Caco-2 (cell line): ENCODE measurements at regions not wholly inside any gene's neighbourhood (a gene's known extent, or its start where the extent isn't known, plus 50 kb on each side); places are given as distances from the start of the nearest gene placed in this dataset.

Experiments used
- BruUV-seq: library from RNA; stranded (reverse); fragments of 400-500 nt; replicated peaks from 2 replicates; lab custom pipeline; 2021; lab: Mats Ljungman, UMichigan
- CTCF ChIA-PET: fragments of 300-600 bp; sonication (Branson Sonifier 250); formaldehyde crosslinking; loops from one replicate; lab custom pipeline; 2022; ENCODE audit warnings: antibody characterized with exemption; lab: Charles Lee
- POLR2A ChIA-PET: fragments of 300-600 bp; sonication (Branson Sonifier 250); formaldehyde crosslinking; loops from one replicate; lab custom pipeline; 2022; ENCODE audit warnings: antibody characterized with exemption; lab: Charles Lee
- DNase-seq, 2 experiments: peaks; one replicate each; pipeline versions ENCODE4 v3.0.0 to v3.0.0-alpha.2; 2020 to 2022
- H3K27me3 ChIP-seq: replicated peaks from 2 replicates; pipeline ENCODE4 v1.6.0; 2011; ENCODE audit warnings: low read length; ENCODE audit not compliant: control insufficient read depth, insufficient read depth
- H3K36me3 ChIP-seq: 2 replicates; pipeline ENCODE4 v1.5.1; 2011; ENCODE audit warnings: low read length; ENCODE audit not compliant: control insufficient read depth, insufficient read depth
- H3K4me1 ChIP-seq: fragments of 250-450 bp; sonication (Bioruptor Pico); 2 replicates; pipeline ENCODE4 v1.5.1; 2020; ENCODE audit warnings: mild to moderate bottlenecking
- H3K4me3 ChIP-seq: 2 replicates; pipeline ENCODE4 v1.5.1; 2011; ENCODE audit warnings: low read depth, mild to moderate bottlenecking, control low read depth, low read length
- H3K9me3 ChIP-seq: fragments of 250-450 bp; sonication (Bioruptor Pico); 2 replicates; pipeline ENCODE4 v1.5.1; 2020; ENCODE audit warnings: mild to moderate bottlenecking, moderate library complexity
- H3K27ac Mint-ChIP-seq: one replicate; pipeline ENCODE4 v1.8.0; 2022; ENCODE audit warnings: mixed read lengths; ENCODE audit not compliant: unreplicated experiment
- H3K27me3 Mint-ChIP-seq: one replicate; pipeline ENCODE4 v1.8.0; 2022; ENCODE audit warnings: mixed read lengths; ENCODE audit not compliant: insufficient read depth, unreplicated experiment
- H3K36me3 Mint-ChIP-seq: one replicate; pipeline ENCODE4 v1.8.0; 2022; ENCODE audit warnings: mild to moderate bottlenecking, mixed read lengths; ENCODE audit not compliant: insufficient read depth, unreplicated experiment
- H3K4me1 Mint-ChIP-seq: one replicate; pipeline ENCODE4 v1.8.0; 2022; ENCODE audit warnings: low read depth, mixed read lengths; ENCODE audit not compliant: unreplicated experiment
- H3K4me3 Mint-ChIP-seq: one replicate; pipeline ENCODE4 v1.8.0; 2022; ENCODE audit warnings: mild to moderate bottlenecking, moderate library complexity, mixed read lengths; ENCODE audit not compliant: unreplicated experiment
- H3K9me3 Mint-ChIP-seq: one replicate; pipeline ENCODE4 v1.8.0; 2022; ENCODE audit warnings: mixed read lengths; ENCODE audit not compliant: unreplicated experiment
- CTCF ChIP-seq, 2 experiments: fragments of 200-600 bp in 1 of 2; IDR thresholded peaks; 1 replicate in 1 of 2; 2 replicates in 1 of 2; pipeline versions ENCODE4 v1.5.1 to v1.8.0; 2011 to 2022; ENCODE audit warnings: antibody characterized with exemption in 1 of 2, control low read depth in 1 of 2, inconsistent platforms in 1 of 2, low read depth in 1 of 2, low read length in 1 of 2, mild to moderate bottlenecking in 1 of 2, moderate library complexity in 1 of 2; ENCODE audit not compliant: insufficient read depth in 1 of 2, severe bottlenecking in 1 of 2, unreplicated experiment in 1 of 2
- intact Hi-C: fragments of 100-400 bp; cut with micrococcal nuclease; formaldehyde crosslinking; loops from one replicate; pipeline ENCODE4 v1.10.0; 2022; ENCODE audit not compliant: unreplicated experiment

GRCh38 chr22:49435596-49435995 is 392.1 kb downstream of the BRD1 start:
- Histone ChIP-seq H3K9me3 (no peaks in the 10 kb centered on the region), H3K4me3 (no peak overlapping the region), H3K27me3 (no peaks in the 10 kb centered on the region), H3K4me1 (no peaks in the 10 kb centered on the region), H3K36me3 (no peaks in the 10 kb centered on the region)
- intact Hi-C loops, result loop anchor here (10.0 kb wide), 1 partner anchor 289 kb away; no protein-coding TSS in a partner anchor
- Mint-ChIP-seq H3K4me1 (no peaks in the 10 kb centered on the region), H3K27ac (no peak overlapping the region), H3K27me3 (peaks cover 14% of the 10 kb centered on the region), H3K4me3 (no peak overlapping the region), H3K36me3 (no peaks in the 10 kb centered on the region), H3K9me3 (no peaks in the 10 kb centered on the region)
- CTCF ChIA-PET, result interaction anchor here (0.6 kb wide), 1 partner anchor 194 kb away, joined by 4 read pairs; no protein-coding TSS in a partner anchor
- POLR2A ChIA-PET, result no interaction called here
- no peak for DNase-seq
- no TSS peak for BruUV-seq
- no peak for TF ChIP-seq CTCF (IDR thresholded peaks at IDR 0.05; ENCODE audit: insufficient read depth in 1 of 2, low read depth in 1 of 2, low read length in 1 of 2, severe bottlenecking in 1 of 2, unreplicated experiment in 1 of 2)

- POLR2A ChIA-PET, result no interaction called here
- no peak overlapping the region for H3K4me3 Mint-ChIP-seq
- Histone ChIP-seq H3K4me3 (no peak overlapping the region), H3K36me3 (no peaks in the 10 kb centered on the region), H3K27me3 (no peaks in the 10 kb centered on the region), H3K4me1 (no peaks in the 10 kb centered on the region), H3K9me3 (no peaks in the 10 kb centered on the region)
- intact Hi-C loops, result loop anchor here (1.0 to 10.0 kb wide), 2 partner anchors 198 to 291 kb away; no protein-coding TSS in a partner anchor
- TF ChIP-seq CTCF (IDR thresholded peaks at IDR 0.05; ENCODE audit: insufficient read depth in 1 of 2, low read depth in 1 of 2, low read length in 1 of 2, severe bottlenecking in 1 of 2, unreplicated experiment in 1 of 2), result peak; percentile 59 to 70
- CTCF ChIA-PET, result interaction anchor here (1.0 to 1.9 kb wide), 3 partner anchors 114 to 199 kb away, joined by 3 to 31 read pairs (median 11); no protein-coding TSS in a partner anchor
- peak; percentile 57 to 64 for DNase-seq
- no peaks in the 10 kb centered on the region for H3K4me1 Mint-ChIP-seq
- no TSS peak for BruUV-seq
- peaks cover 14% of the 10 kb centered on the region for H3K27me3 Mint-ChIP-seq
- no peaks in the 10 kb centered on the region for H3K36me3 Mint-ChIP-seq
- H3K27ac Mint-ChIP-seq, result no peak overlapping the region
- H3K9me3 Mint-ChIP-seq, result no peaks in the 10 kb centered on the region
Measured at GRCh38 chr22:49433717-49434611, 393.7 kb downstream of the BRD1 start.

- no TSS peak for BruUV-seq
- Mint-ChIP-seq H3K36me3 (no peaks in the 10 kb centered on the region), H3K4me3 (no peak overlapping the region), H3K4me1 (no peaks in the 10 kb centered on the region), H3K27me3 (peaks cover 15% of the 10 kb centered on the region), H3K9me3 (no peaks in the 10 kb centered on the region), H3K27ac (no peak overlapping the region)
- intact Hi-C loops, result loop anchor here (10.0 kb wide), 1 partner anchor 292 kb away; no protein-coding TSS in a partner anchor
- H3K27me3 ChIP-seq, result no peaks in the 10 kb centered on the region
- H3K4me3 ChIP-seq, result no peak overlapping the region
- ChIA-PET POLR2A (no interaction called here), CTCF (interaction anchor here (1.7 to 1.9 kb wide), 2 partner anchors 195 to 200 kb away, joined by 11 to 31 read pairs; no protein-coding TSS in a partner anchor)
- no peaks in the 10 kb centered on the region for H3K36me3 ChIP-seq
- DNase-seq, result no peak
- no peaks in the 10 kb centered on the region for H3K9me3 ChIP-seq
- H3K4me1 ChIP-seq, result no peaks in the 10 kb centered on the region
- no peak for TF ChIP-seq CTCF (IDR thresholded peaks at IDR 0.05; ENCODE audit: insufficient read depth in 1 of 2, low read depth in 1 of 2, low read length in 1 of 2, severe bottlenecking in 1 of 2, unreplicated experiment in 1 of 2)
Measured at GRCh38 chr22:49432897-49433443, 394.7 kb downstream of the BRD1 start.
